GM12878 (cell line): ENCODE measurements at regions not wholly inside any gene's neighbourhood (a gene's known extent, or its start where the extent isn't known, plus 50 kb on each side); places are given as distances from the start of the nearest gene placed in this dataset.

Experiments used
- ATAC-seq: fragments of 200-7000 bp; cut with Tn5 transposase; 3 replicates; pipeline ENCODE4 v1.9.1; 2020; ENCODE audit warnings: mild to moderate bottlenecking, moderate library complexity
- BruUV-seq: library from RNA; stranded (reverse); fragments of 400-500 nt; replicated peaks from 2 replicates; lab custom pipeline; 2021; lab: Mats Ljungman, UMichigan
- CTCF ChIA-PET: fragments of 300-600 bp; sonication (Branson Sonifier 250); formaldehyde crosslinking; extraction: SDS; loops from one replicate; lab custom pipeline; 2021; ENCODE audit warnings: inconsistent platforms; lab: Yijun Ruan, JAX
- POLR2A ChIA-PET: fragments of 350-600 bp; formaldehyde crosslinking; extraction: SDS; loops from one replicate; lab custom pipeline; 2021; ENCODE audit warnings: inconsistent platforms; lab: Charles Lee
- RAD21 ChIA-PET: fragments of 300-600 bp; sonication (Branson Sonifier 250); formaldehyde crosslinking; loops from one replicate; lab custom pipeline; 2023; ENCODE audit warnings: antibody characterized with exemption; ENCODE audit not compliant: unreplicated experiment; lab: Charles Lee
- SMC1A ChIA-PET: fragments of 300-600 bp; sonication (Branson Sonifier 250); formaldehyde crosslinking; loops from one replicate; lab custom pipeline; 2023; ENCODE audit not compliant: unreplicated experiment, uncharacterized antibody; lab: Charles Lee
- DNase-seq: peaks from one replicate; pipeline ENCODE4 v3.0.0-alpha.2; 2011; ENCODE audit warnings: low read depth, low spot score
- FAIRE-seq: peaks from 3 replicates; lab custom pipeline; 2011; peaks lifted over from hg19 to GRCh38; lab: Jason Lieb, UNC
- H2AFZ ChIP-seq: 2 replicates; pipeline ENCODE4 v1.6.0; 2011; ENCODE audit warnings: low read depth, low read length, control low read depth; ENCODE audit not compliant: control insufficient read depth
- H3K27ac ChIP-seq: 2 replicates; pipeline ENCODE4 v1.5.1; 2011; ENCODE audit warnings: control low read depth; ENCODE audit not compliant: control insufficient read depth, insufficient read depth
- H3K27me3 ChIP-seq, 2 experiments: replicated peaks in 1 of 2; 2 replicates each; pipeline versions ENCODE4 v1.6.0 to v1.6.1; 2011; ENCODE audit warnings: low read length in 1 of 2; ENCODE audit not compliant: control insufficient read depth in 2 of 2, insufficient read depth in 2 of 2
- H3K36me3 ChIP-seq, 2 experiments: 2 replicates each; pipeline ENCODE4 v1.5.1; 2011; ENCODE audit warnings: low read length in 1 of 2; ENCODE audit not compliant: control insufficient read depth in 2 of 2, insufficient read depth in 2 of 2
- H3K4me1 ChIP-seq: 2 replicates; pipeline ENCODE4 v1.6.1; 2011; ENCODE audit warnings: mild to moderate bottlenecking, low read length, moderate library complexity, mixed read lengths; ENCODE audit not compliant: control insufficient read depth, insufficient read depth
- H3K4me2 ChIP-seq: 2 replicates; pipeline ENCODE4 v1.6.0; 2011; ENCODE audit warnings: control low read depth; ENCODE audit not compliant: control insufficient read depth, insufficient read depth
- H3K4me3 ChIP-seq: fragments of 200-600 bp; sonication (generic); 2 replicates; pipeline ENCODE4 v1.5.1; 2016
- H3K79me2 ChIP-seq: 2 replicates; pipeline ENCODE4 v1.6.0; 2011; ENCODE audit warnings: low read length; ENCODE audit not compliant: control insufficient read depth, insufficient read depth
- H3K9ac ChIP-seq: 2 replicates; pipeline ENCODE4 v1.8.0; 2011; ENCODE audit warnings: low read length, control low read depth, mixed read lengths; ENCODE audit not compliant: control insufficient read depth, insufficient read depth
- H3K9me3 ChIP-seq: replicated peaks from 3 replicates; pipeline ENCODE4 v1.5.1; 2011; ENCODE audit warnings: mild to moderate bottlenecking, low read length; ENCODE audit not compliant: control insufficient read depth, insufficient read depth
- H4K20me1 ChIP-seq: 2 replicates; pipeline ENCODE4 v1.6.0; 2011; ENCODE audit not compliant: control insufficient read depth, insufficient read depth
- BACH1 ChIP-seq: fragments of 450-650 bp; IDR thresholded peaks from 2 replicates; pipeline ENCODE4 v1.6.1; 2017; ENCODE audit warnings: mild to moderate bottlenecking, borderline replicate concordance
- CBX5 ChIP-seq: sonication (generic); IDR thresholded peaks from 2 replicates; pipeline ENCODE4 v1.6.1; 2016; ENCODE audit warnings: low read depth, moderate library complexity, mild to moderate bottlenecking, inconsistent platforms
- ETV6 ChIP-seq, 2 experiments: fragments of 450-650 bp in 1 of 2; IDR thresholded peaks in 1 of 2; conservative IDR thresholded peaks in 1 of 2; 2 replicates each; pipeline ENCODE4 v1.6.1; 2014; ENCODE audit warnings: antibody characterized with exemption in 1 of 2, borderline replicate concordance in 1 of 2, low read depth in 1 of 2, mild to moderate bottlenecking in 1 of 2, moderate library complexity in 1 of 2
- HCFC1 ChIP-seq: fragments of 150-350 bp; IDR thresholded peaks from 2 replicates; pipeline ENCODE4 v1.6.1; 2014; ENCODE audit warnings: low read length
- HDAC6 ChIP-seq: fragments of 200-600 bp; sonication (generic); IDR thresholded peaks from one replicate; pipeline ENCODE4 v1.8.0; 2017; ENCODE audit warnings: antibody characterized with exemption; ENCODE audit not compliant: unreplicated experiment
- HSF1 ChIP-seq: fragments of 150-350 bp; IDR thresholded peaks from 2 replicates; pipeline ENCODE4 v1.6.1; 2014; ENCODE audit warnings: mild to moderate bottlenecking, low read depth, low read length
- IRF4 ChIP-seq: IDR thresholded peaks from 2 replicates; pipeline ENCODE4 v1.6.1; 2011; ENCODE audit warnings: low read depth, low read length
- POLR2A ChIP-seq: IDR thresholded peaks from 2 replicates; pipeline ENCODE4 v1.6.1; 2011; ENCODE audit warnings: low read depth, mild to moderate bottlenecking, low read length
- RAD51 ChIP-seq: fragments of 450-650 bp; IDR thresholded peaks from 2 replicates; pipeline ENCODE4 v1.6.1; 2016; ENCODE audit warnings: moderate library complexity, mild to moderate bottlenecking, inconsistent platforms
- RB1 ChIP-seq: fragments of 450-650 bp; formaldehyde crosslinking; IDR thresholded peaks from 2 replicates; pipeline ENCODE4 v1.6.1; 2017; ENCODE audit warnings: mild to moderate bottlenecking, borderline replicate concordance
- STAT3 ChIP-seq: IDR thresholded peaks from 2 replicates; pipeline ENCODE4 v1.6.1; 2011; ENCODE audit warnings: low read depth, low read length, improper control_type of control experiment
- TARDBP ChIP-seq: IDR thresholded peaks from 2 replicates; pipeline ENCODE4 v1.6.1; 2016; ENCODE audit warnings: borderline replicate concordance
- USF1 ChIP-seq: IDR thresholded peaks from 2 replicates; pipeline ENCODE4 v1.6.1; 2011; ENCODE audit warnings: borderline replicate concordance, low read depth, mild to moderate bottlenecking, moderate library complexity, mixed read lengths, low read length; ENCODE audit not compliant: insufficient read depth; ENCODE audit errors: extremely low read length
- YBX1 ChIP-seq: fragments of 450-650 bp; IDR thresholded peaks from 2 replicates; pipeline ENCODE4 v1.6.1; 2016; ENCODE audit warnings: antibody characterized with exemption
- ZNF622 ChIP-seq: fragments of 450-650 bp; IDR thresholded peaks from 2 replicates; pipeline ENCODE4 v1.6.1; 2017; ENCODE audit warnings: mild to moderate bottlenecking, inconsistent platforms
- WGBS: methylation state at CpG from one replicate; pipeline ENCODE4 v1.1.6; 2016; ENCODE audit warnings: low lambda C conversion rate; ENCODE audit not compliant: insufficient replicate concordance, insufficient coverage; ENCODE audit errors: missing lambda C conversion rate; 5-methylcytosine and 5-hydroxymethylcytosine counted together
- in situ Hi-C: fragments of 300-500 bp; cut with MboI; formaldehyde crosslinking; loops from 9 replicates; pipeline ENCODE4 v1.14.3; 2018; ENCODE audit warnings: mixed read lengths
- intact Hi-C: fragments of 100-400 bp; cut with micrococcal nuclease; formaldehyde crosslinking; loops from one replicate; pipeline ENCODE4 v1.14.2; 2022; ENCODE audit not compliant: unreplicated experiment
- TF ChIP-seq, protein P1 (sequence below): fragments of 450-650 bp; IDR thresholded peaks from 2 replicates; pipeline ENCODE4 v1.6.1; 2017; ENCODE audit warnings: borderline replicate concordance

DNA sequence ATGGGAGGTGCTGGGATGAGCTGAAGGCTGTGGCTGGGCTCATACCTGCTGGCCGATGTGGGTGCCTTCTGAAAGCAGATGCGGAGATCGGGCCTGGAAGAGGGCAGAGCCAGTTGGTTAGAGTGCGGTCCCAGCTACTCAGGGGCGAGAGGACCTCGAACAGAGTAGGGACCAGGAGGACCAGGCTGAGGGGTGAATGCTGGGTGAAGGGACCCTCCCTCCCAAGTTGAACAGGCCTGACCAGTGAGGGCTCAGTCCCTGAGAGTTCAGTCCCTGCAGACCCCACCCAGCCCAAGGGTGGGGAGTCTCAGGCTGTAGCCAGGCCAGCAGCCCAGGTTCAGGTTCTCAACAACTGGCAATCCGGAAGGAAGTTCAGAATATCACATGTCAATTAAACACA, 232.8 kb upstream of the HS6ST1 start:
- DNase-seq: no peak
- peaks cover 2 to 4% of the 10 kb centered on the region in 2 experiments; a peak in 1 of 4 replicates for H3K27me3 ChIP-seq
- no peaks in the 10 kb centered on the region for H3K9me3 ChIP-seq
- no peaks in the 10 kb centered on the region for H4K20me1 ChIP-seq
- WGBS: 36% methylated on average over 7 of the region's 7 CpGs
- in situ Hi-C loops: no loop called here
- CTCF ChIA-PET: no interaction called here
- RAD21 ChIA-PET: no interaction called here
- intact Hi-C loops: no loop called here
- H3K4me3 ChIP-seq: no peak overlapping the region
- no peaks in the 10 kb centered on the region for H3K79me2 ChIP-seq
- TF ChIP-seq POLR2A: no peak
- no peak for TF ChIP-seq RB1
- TF ChIP-seq BACH1: no peak
- TF ChIP-seq HCFC1: no peak
- TF ChIP-seq YBX1: no peak
- TF ChIP-seq IRF4: no peak
- H3K9ac ChIP-seq: no peak overlapping the region
- no peaks in the 10 kb centered on the region for H3K36me3 ChIP-seq
- H2AFZ ChIP-seq: no peak overlapping the region
- no peaks in the 10 kb centered on the region for H3K4me1 ChIP-seq
- H3K4me2 ChIP-seq: no peak overlapping the region
- BruUV-seq: no TSS peak
- SMC1A ChIA-PET: no interaction called here
- no peak for ATAC-seq
- POLR2A ChIA-PET: no interaction called here
- H3K27ac ChIP-seq: no peak overlapping the region
- FAIRE-seq: no peak

- DNase-seq: no peak
- RAD21 ChIA-PET: no interaction called here
- Histone ChIP-seq H3K36me3 (no peaks in the 10 kb centered on the region), H3K9me3 (no peaks in the 10 kb centered on the region), H3K4me1 (no peaks in the 10 kb centered on the region), H3K4me3 (no peak overlapping the region), H3K4me2 (no peak overlapping the region), H3K27ac (no peak overlapping the region), H3K79me2 (no peaks in the 10 kb centered on the region), H4K20me1 (no peaks in the 10 kb centered on the region), H2AFZ (no peak overlapping the region), H3K9ac (no peak overlapping the region), H3K27me3 (peaks cover 2 to 8% of the 10 kb centered on the region in 2 experiments; a peak in 3 of 4 replicates)
- POLR2A ChIA-PET: no interaction called here
- no peak for FAIRE-seq
- ATAC-seq: no peak
- CTCF ChIA-PET: no interaction called here
- in situ Hi-C loops: no loop called here
- intact Hi-C loops: no loop called here
- SMC1A ChIA-PET: no interaction called here
- no TSS peak for BruUV-seq
- WGBS: 21% methylated on average over 8 of the region's 8 CpGs
- no peak for TF ChIP-seq ZNF622
- TF ChIP-seq RB1: no peak
- TF ChIP-seq, protein P1, sequence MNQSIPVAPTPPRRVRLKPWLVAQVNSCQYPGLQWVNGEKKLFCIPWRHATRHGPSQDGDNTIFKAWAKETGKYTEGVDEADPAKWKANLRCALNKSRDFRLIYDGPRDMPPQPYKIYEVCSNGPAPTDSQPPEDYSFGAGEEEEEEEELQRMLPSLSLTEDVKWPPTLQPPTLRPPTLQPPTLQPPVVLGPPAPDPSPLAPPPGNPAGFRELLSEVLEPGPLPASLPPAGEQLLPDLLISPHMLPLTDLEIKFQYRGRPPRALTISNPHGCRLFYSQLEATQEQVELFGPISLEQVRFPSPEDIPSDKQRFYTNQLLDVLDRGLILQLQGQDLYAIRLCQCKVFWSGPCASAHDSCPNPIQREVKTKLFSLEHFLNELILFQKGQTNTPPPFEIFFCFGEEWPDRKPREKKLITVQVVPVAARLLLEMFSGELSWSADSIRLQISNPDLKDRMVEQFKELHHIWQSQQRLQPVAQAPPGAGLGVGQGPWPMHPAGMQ: no peak
- TF ChIP-seq TARDBP: no peak
- no peak for TF ChIP-seq ETV6 (conservative IDR thresholded peaks at IDR 0.05 in 1 of 2, IDR thresholded peaks at IDR 0.05 in 1 of 2; ENCODE audit: borderline replicate concordance in 1 of 2, low read depth in 1 of 2)
- no peak for TF ChIP-seq HSF1
- no peak for TF ChIP-seq STAT3
- TF ChIP-seq USF1: no peak
- no peak for TF ChIP-seq RAD51
- no peak for TF ChIP-seq CBX5
- TF ChIP-seq HDAC6: no peak
Measured at GRCh38 chr2:128552141-128552805, 233.6 kb upstream of the HS6ST1 start.
